B cell (primary cell): ENCODE measurements at regions not wholly inside any gene's neighbourhood (a gene's known extent, or its start where the extent isn't known, plus 50 kb on each side); places are given as distances from the start of the nearest gene placed in this dataset.

ENCODE experiments used
- ATAC-seq: fragments of 200-7000 bp; cut with Tn5 transposase; one replicate; pipeline ENCODE4 v1.10.0; 2021; ENCODE audit warnings: low read depth, mild to moderate bottlenecking, moderate number of reproducible peaks, moderate library complexity
- CTCF ChIA-PET: fragments of 350-600 bp; sonication (Branson Sonifier 250); formaldehyde crosslinking; loops from one replicate; lab custom pipeline; 2021; ENCODE audit warnings: antibody characterized with exemption, inconsistent platforms; lab: Charles Lee
- POLR2A ChIA-PET: fragments of 350-600 bp; sonication (Branson Sonifier 250); formaldehyde crosslinking; loops from one replicate; lab custom pipeline; 2021; ENCODE audit warnings: antibody characterized with exemption; lab: Charles Lee
- DNase-seq: peaks from one replicate; pipeline ENCODE4 v3.0.0; 2013
- H2AFZ ChIP-seq: 2 replicates; pipeline ENCODE4 v1.6.1; 2012; ENCODE audit warnings: mild to moderate bottlenecking, low read depth, low read length; ENCODE audit not compliant: insufficient read depth, poor library complexity, severe bottlenecking
- H3K27ac ChIP-seq, 2 donors: 1 replicate in 1 of 2; 2 replicates in 1 of 2; pipeline ENCODE4 v1.5.1; 2012 to 2013; ENCODE audit warnings: low read length in 2 of 2, mild to moderate bottlenecking in 2 of 2, moderate library complexity in 1 of 2
- H3K27me3 ChIP-seq, 4 experiments: fragments of 200-600 bp in 1 of 4; sonication (generic) in 1 of 4; replicated peaks in 1 of 4; 1 replicate in 2 of 4; 2 replicates in 2 of 4; pipeline versions ENCODE4 v1.6.1 to v1.7.0; 2013 to 2016; ENCODE audit warnings: low read length in 3 of 4, mild to moderate bottlenecking in 2 of 4, mixed read lengths in 1 of 4, moderate library complexity in 1 of 4; ENCODE audit not compliant: insufficient read depth in 4 of 4, control insufficient read depth in 3 of 4; ENCODE audit errors: control extremely low read depth in 1 of 4
- H3K36me3 ChIP-seq, 2 experiments: replicated peaks in 1 of 2; 1 replicate in 1 of 2; 2 replicates in 1 of 2; pipeline versions ENCODE4 v1.6.1 to v1.7.1; 2013; ENCODE audit warnings: low read length in 1 of 2; ENCODE audit not compliant: insufficient read depth in 2 of 2, control insufficient read depth in 1 of 2; ENCODE audit errors: control extremely low read depth in 1 of 2, extremely low read depth in 1 of 2
- H3K4me1 ChIP-seq, 2 donors: fragments of 200-600 bp in 1 of 2; sonication (generic) in 1 of 2; 1 replicate in 1 of 2; 2 replicates in 1 of 2; pipeline versions ENCODE4 v1.5.1 to v1.6.1; 2013 to 2017; ENCODE audit warnings: low read length in 2 of 2; ENCODE audit not compliant: control insufficient read depth in 2 of 2, insufficient read depth in 2 of 2
- H3K4me2 ChIP-seq: replicated peaks from 2 replicates; pipeline ENCODE3; 2012; ENCODE audit warnings: mild to moderate bottlenecking, low read depth, low read length; ENCODE audit not compliant: poor library complexity, severe bottlenecking
- H3K4me3 ChIP-seq, 5 experiments: fragments of 200-600 bp in 1 of 5; sonication (generic) in 1 of 5; 1 replicate in 3 of 5; 2 replicates in 2 of 5; pipeline versions ENCODE4 v1.5.1 to v1.7.0; 2011 to 2016; ENCODE audit warnings: low read length in 4 of 5, mild to moderate bottlenecking in 4 of 5, low read depth in 2 of 5, control low read depth in 1 of 5, moderate library complexity in 1 of 5; ENCODE audit not compliant: insufficient read depth in 1 of 5; ENCODE audit errors: control extremely low read depth in 1 of 5, extremely low read depth in 1 of 5
- H3K79me2 ChIP-seq: fragments of 200-600 bp; sonication (generic); one replicate; pipeline ENCODE4 v1.6.0; 2016; ENCODE audit warnings: low read length; ENCODE audit not compliant: control insufficient read depth, insufficient read depth
- H3K9ac ChIP-seq: fragments of 200-600 bp; sonication (generic); 2 replicates; pipeline ENCODE4 v1.6.1; 2017; ENCODE audit warnings: mild to moderate bottlenecking, low read length, moderate library complexity
- H3K9me3 ChIP-seq, 3 donors: one replicate each; pipeline versions ENCODE4 v1.6.1 to v1.7.1; 2013; ENCODE audit warnings: low read length in 2 of 3; ENCODE audit not compliant: control insufficient read depth in 2 of 3, insufficient read depth in 1 of 3; ENCODE audit errors: control extremely low read depth in 1 of 3
- H4K20me1 ChIP-seq: 2 replicates; pipeline ENCODE4 v1.6.0; 2012; ENCODE audit warnings: mild to moderate bottlenecking, low read length; ENCODE audit not compliant: insufficient read depth, control insufficient read depth, poor library complexity, severe bottlenecking
- H3K27ac Mint-ChIP-seq: one replicate; pipeline ENCODE4 v1.8.0; 2021; ENCODE audit warnings: mixed read lengths
- H3K27me3 Mint-ChIP-seq: one replicate; pipeline ENCODE4 v1.8.0; 2021; ENCODE audit warnings: mixed read lengths
- H3K4me1 Mint-ChIP-seq: one replicate; pipeline ENCODE4 v1.8.0; 2021; ENCODE audit warnings: mixed read lengths
- H3K4me3 Mint-ChIP-seq: one replicate; pipeline ENCODE4 v1.8.0; 2021; ENCODE audit warnings: mixed read lengths
- H3K9me3 Mint-ChIP-seq: one replicate; pipeline ENCODE4 v1.8.0; 2022; ENCODE audit warnings: mixed read lengths; ENCODE audit not compliant: insufficient read depth
- CTCF ChIP-seq: fragments of 200-600 bp; IDR thresholded peaks from one replicate; pipeline ENCODE4 v1.8.0; 2022; ENCODE audit warnings: antibody characterized with exemption, mild to moderate bottlenecking
- EZH2 ChIP-seq: IDR thresholded peaks from 2 replicates; pipeline ENCODE4 v1.6.1; 2012; ENCODE audit warnings: borderline replicate concordance, low read depth, mild to moderate bottlenecking, moderate library complexity, low read length; ENCODE audit not compliant: insufficient read depth, poor library complexity, severe bottlenecking
- whole genome bisulfite sequencing: methylation state at CpG from one replicate; pipeline ENCODE4 v1.1.5; 2013; ENCODE audit warnings: missing lambda C conversion rate; ENCODE audit not compliant: insufficient coverage; 5-methylcytosine and 5-hydroxymethylcytosine counted together
- intact Hi-C: fragments of 100-400 bp; cut with micrococcal nuclease; formaldehyde crosslinking; loops from one replicate; pipeline ENCODE4 v1.10.0; 2022

- Histone ChIP-seq H3K4me1 (no peaks in the 10 kb centered on the region), H3K27me3 (no peaks in the 10 kb centered on the region), H3K36me3 (no peaks in the 10 kb centered on the region), H3K4me2 (no peak overlapping the region), H3K9ac (no peak overlapping the region), H3K79me2 (no peaks in the 10 kb centered on the region), H3K4me3 (no peak overlapping the region), H4K20me1 (no peaks in the 10 kb centered on the region), H2AFZ (no peak overlapping the region), H3K9me3 (no peaks in the 10 kb centered on the region), H3K27ac (no peak overlapping the region)
- intact Hi-C loops = no loop called here
- Mint-ChIP-seq H3K4me3 (no peak overlapping the region), H3K4me1 (no peaks in the 10 kb centered on the region), H3K27me3 (peaks cover 3% of the 10 kb centered on the region), H3K27ac (no peak overlapping the region), H3K9me3 (no peaks in the 10 kb centered on the region)
- DNase-seq (no peak), ATAC-seq (no peak)
- POLR2A ChIA-PET = no interaction called here
- CTCF ChIA-PET = interaction anchor here (0.6 to 1.4 kb wide), 2 partner anchors 676 to 686 kb away, joined by 4 read pairs; no protein-coding TSS in a partner anchor
- TF ChIP-seq CTCF = no peak
- no peak for TF ChIP-seq EZH2
- WGBS = 97% methylated on average over 8 of the region's 8 CpGs
These were observed 55.3 kb upstream of the COPS8 start for GRCh38 chr2:237030382-237030781.

GRCh38 chr2:237033536-237034060 lies 52.1 kb upstream of the COPS8 start:
- 89% methylated on average over 2 of the region's 3 CpGs for WGBS
- ChIA-PET POLR2A (no interaction called here), CTCF (interaction anchor here (1.3 kb wide), 1 partner anchor 696 kb away, joined by 3 read pairs; no protein-coding TSS in a partner anchor)
- Histone ChIP-seq H2AFZ (no peak overlapping the region), H3K4me2 (no peak overlapping the region), H3K36me3 (no peaks in the 10 kb centered on the region), H3K27ac (no peak overlapping the region), H3K4me3 (no peak overlapping the region), H3K27me3 (no peaks in the 10 kb centered on the region), H3K79me2 (no peaks in the 10 kb centered on the region), H3K9me3 (no peaks in the 10 kb centered on the region), H4K20me1 (no peaks in the 10 kb centered on the region), H3K4me1 (no peaks in the 10 kb centered on the region), H3K9ac (no peak overlapping the region)
- no peaks in the 10 kb centered on the region for H3K9me3 Mint-ChIP-seq
- no peak overlapping the region for H3K4me3 Mint-ChIP-seq
- ATAC-seq = no peak
- H3K27me3 Mint-ChIP-seq = peaks cover 3% of the 10 kb centered on the region
- TF ChIP-seq EZH2 (no peak), CTCF (no peak)
- DNase-seq = no peak
- no peak overlapping the region for H3K27ac Mint-ChIP-seq
- H3K4me1 Mint-ChIP-seq = no peaks in the 10 kb centered on the region
- intact Hi-C loops = no loop called here
